Small intestine (tissue), 7 donors: ENCODE measurements at regions not wholly inside any gene's neighbourhood (a gene's known extent, or its start where the extent isn't known, plus 50 kb on each side); places are given as distances from the start of the nearest gene placed in this dataset.

Experiments used
- DNase-seq, 2 donors: peaks; one replicate each; pipeline versions ENCODE4 v3.0.0 to v3.0.0-alpha.2; 2013
- FAIRE-seq: peaks from 2 replicates; lab custom pipeline; 2012; peaks lifted over from hg19 to GRCh38; lab: Jason Lieb, UNC
- H3K27ac ChIP-seq, 3 donors: one replicate each; pipeline ENCODE4 v1.5.1; 2013; ENCODE audit warnings: low read length in 2 of 3, mild to moderate bottlenecking in 2 of 3, control low read depth in 1 of 3, inconsistent platforms in 1 of 3, low read depth in 1 of 3, moderate library complexity in 1 of 3
- H3K27me3 ChIP-seq, 3 donors: one replicate each; pipeline ENCODE4 v1.6.1; 2013; ENCODE audit warnings: low read length in 3 of 3, inconsistent platforms in 1 of 3; ENCODE audit not compliant: control insufficient read depth in 3 of 3, insufficient read depth in 3 of 3
- H3K36me3 ChIP-seq, 3 donors: one replicate each; pipeline ENCODE4 v1.6.1; 2013; ENCODE audit warnings: low read length in 3 of 3, inconsistent platforms in 1 of 3, low read depth in 1 of 3, mild to moderate bottlenecking in 1 of 3, moderate library complexity in 1 of 3; ENCODE audit not compliant: control insufficient read depth in 3 of 3, insufficient read depth in 2 of 3
- H3K4me1 ChIP-seq, 3 donors: one replicate each; pipeline ENCODE4 v1.6.1; 2013; ENCODE audit warnings: low read length in 2 of 3, inconsistent platforms in 1 of 3, low read depth in 1 of 3, mild to moderate bottlenecking in 1 of 3, moderate library complexity in 1 of 3; ENCODE audit not compliant: control insufficient read depth in 3 of 3, insufficient read depth in 2 of 3
- H3K4me3 ChIP-seq, 3 donors: one replicate each; pipeline ENCODE4 v1.5.1; 2013; ENCODE audit warnings: low read length in 3 of 3, control low read depth in 1 of 3, inconsistent platforms in 1 of 3, low read depth in 1 of 3, mild to moderate bottlenecking in 1 of 3, moderate library complexity in 1 of 3
- H3K9me3 ChIP-seq, 2 donors: one replicate each; pipeline ENCODE4 v1.6.1; 2013; ENCODE audit warnings: low read depth in 1 of 2, low read length in 1 of 2; ENCODE audit not compliant: control insufficient read depth in 2 of 2, insufficient read depth in 1 of 2
- WGBS, 3 donors: extraction: QIAGEN DNeasy Blood & Tissue Kit; methylation state at CpG; one replicate each; pipeline ENCODE4 v1.1.7; 2013; 5-methylcytosine and 5-hydroxymethylcytosine counted together
- donor health status: healthy with polysubstance abuse.
- donor health status: control.
- donor health status: control.
- donor health status: Bipolar disorder and iron deficiency.
- donor health status: healthy.

DNA sequence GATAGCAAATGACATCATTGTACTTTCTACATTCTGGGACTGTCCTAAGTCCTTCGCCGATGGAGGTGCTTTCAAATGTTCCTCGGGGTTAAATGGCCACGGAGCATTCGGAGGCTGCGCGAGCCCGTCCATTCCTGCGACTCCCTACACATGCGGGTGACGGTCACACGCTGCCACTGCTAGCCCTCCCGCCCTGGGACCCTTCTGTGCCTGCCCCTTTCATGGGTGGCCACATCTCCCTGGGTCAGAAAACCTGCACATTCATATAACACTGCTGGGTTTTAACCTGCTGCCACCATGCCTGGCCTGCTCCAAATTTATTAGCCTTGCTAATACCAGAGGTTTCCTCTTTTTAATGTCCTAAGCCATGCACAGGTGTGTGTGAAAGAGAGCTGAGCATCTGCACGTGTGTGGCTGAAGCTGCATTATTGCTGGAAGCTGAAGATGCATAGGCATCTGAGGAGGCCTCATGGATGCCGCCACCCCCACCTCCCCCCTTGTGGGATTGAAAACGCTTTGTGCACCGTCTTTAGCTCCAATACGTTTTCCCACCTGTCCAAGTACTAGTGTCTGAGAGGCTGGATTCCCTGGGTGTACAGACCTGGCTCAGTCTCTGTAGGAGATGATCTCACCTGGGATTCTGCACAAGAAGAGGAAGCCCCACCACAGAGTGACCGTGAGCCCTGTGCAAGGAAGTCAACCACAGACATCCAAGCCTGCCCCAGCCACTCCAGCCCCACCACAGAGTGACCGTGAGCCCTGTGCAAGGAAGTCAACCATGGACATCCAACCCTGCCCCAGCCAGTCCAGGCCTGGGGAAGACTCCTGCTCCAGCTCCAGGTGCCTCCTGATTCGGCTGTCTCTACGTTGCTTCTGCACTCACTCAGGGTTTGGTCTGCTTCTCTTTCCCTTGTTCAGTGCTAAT, 626.4 kb downstream of the BRD1 start:
- 82 to 88% (median 84%) methylated on average over 22 of the region's 22 CpGs for WGBS, 3 donors
- DNase-seq (no peak), FAIRE-seq (no peak)
- Histone ChIP-seq H3K4me1 (no peaks in the 10 kb centered on the region), H3K27me3 (no peaks in the 10 kb centered on the region), H3K4me3 (no peak overlapping the region), H3K9me3 (no peaks in the 10 kb centered on the region), H3K27ac (no peak overlapping the region), H3K36me3 (no peaks in the 10 kb centered on the region)

DNA sequence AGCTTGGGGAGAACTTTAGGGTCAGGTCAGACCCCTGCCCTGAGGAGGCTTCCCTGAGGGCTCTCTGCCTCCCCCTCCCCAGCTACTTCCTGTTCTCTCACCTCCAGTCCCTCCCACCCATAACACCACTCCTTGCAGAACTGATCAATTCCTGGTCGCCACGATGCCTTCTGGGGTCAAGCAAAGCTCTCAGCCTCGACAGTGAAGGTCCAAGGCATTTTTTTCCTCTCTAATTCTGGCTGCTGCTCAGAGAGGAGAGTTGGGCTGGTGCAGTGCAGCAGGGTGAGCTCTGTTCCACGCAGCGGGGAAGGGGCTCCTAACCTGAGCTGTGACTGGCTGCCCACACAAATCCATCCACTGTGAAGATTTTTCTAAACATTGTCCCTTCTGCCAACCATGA, 628.4 kb downstream of the BRD1 start:
- DNase-seq (no peak), FAIRE-seq (no peak)
- no peak overlapping the region for H3K27ac ChIP-seq
- H3K4me3 ChIP-seq = no peak overlapping the region
- WGBS, 3 donors = 67 to 81% (median 67%) methylated on average over 5 of the region's 5 CpGs
- no peaks in the 10 kb centered on the region for H3K9me3 ChIP-seq
- H3K4me1 ChIP-seq = no peaks in the 10 kb centered on the region
- H3K27me3 ChIP-seq = no peaks in the 10 kb centered on the region
- no peaks in the 10 kb centered on the region for H3K36me3 ChIP-seq

DNA sequence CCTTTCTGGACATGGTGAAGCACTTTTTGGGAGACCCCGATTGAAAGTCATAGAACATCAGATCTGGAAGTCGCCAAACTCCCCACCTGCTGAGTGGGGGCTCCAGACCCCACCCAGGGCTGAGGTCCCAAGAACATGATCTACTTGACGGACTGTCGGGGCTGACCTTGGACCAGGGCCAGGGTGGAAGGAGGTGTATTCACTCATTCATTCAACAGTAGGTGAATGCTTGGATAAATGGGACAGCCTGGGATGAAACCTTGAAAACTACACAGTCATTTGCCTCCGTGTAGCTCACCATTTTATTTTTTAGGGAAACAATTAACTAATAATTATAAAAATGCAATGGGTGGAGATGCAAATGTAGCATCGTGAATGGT, 629.0 kb downstream of the BRD1 start:
- FAIRE-seq = no peak
- H3K9me3 ChIP-seq = no peaks in the 10 kb centered on the region

DNA sequence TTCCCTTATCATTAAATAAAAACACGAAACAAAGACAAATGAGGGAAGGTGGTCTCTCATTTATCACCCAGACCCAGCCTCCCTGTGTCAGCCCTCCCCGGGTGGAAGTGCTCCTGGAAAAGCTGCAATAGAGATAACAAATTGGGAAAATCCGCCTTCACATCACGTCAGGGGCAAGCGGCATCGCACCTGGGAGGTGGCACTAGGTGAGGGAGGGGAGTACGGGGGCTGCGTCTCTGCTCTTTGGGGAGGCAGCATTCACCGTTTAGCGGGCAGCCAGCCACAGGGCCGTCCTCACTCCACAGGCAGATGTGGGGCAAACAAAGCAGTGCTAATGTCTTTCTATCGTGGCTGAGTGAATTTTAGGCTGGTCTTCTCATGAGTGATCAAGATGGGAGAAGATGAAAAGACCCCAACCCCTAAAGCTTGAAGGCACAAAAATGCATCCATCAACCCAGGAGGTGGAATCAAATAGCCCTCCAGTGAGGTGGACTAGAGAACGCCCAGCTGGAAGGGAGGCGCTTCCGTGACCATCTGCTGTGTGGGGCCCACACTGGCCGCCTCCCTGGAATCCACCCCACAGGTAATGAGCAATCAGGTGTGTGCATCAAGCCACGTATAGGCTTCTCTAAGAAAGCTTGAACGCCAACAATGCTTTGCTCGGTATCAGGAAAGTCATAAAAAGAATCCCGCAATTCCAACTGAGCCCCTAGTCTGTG, 629.5 kb downstream of the BRD1 start:
- FAIRE-seq = no peak
- Histone ChIP-seq H3K36me3 (no peaks in the 10 kb centered on the region), H3K9me3 (no peaks in the 10 kb centered on the region), H3K4me1 (no peaks in the 10 kb centered on the region), H3K4me3 (no peak overlapping the region), H3K27ac (no peak overlapping the region), H3K27me3 (no peaks in the 10 kb centered on the region)
- WGBS, 3 donors = 52 to 59% (median 57%) methylated on average over 20 of the region's 20 CpGs
- no peak for DNase-seq

More for the DNA sequence above, 629.0 kb downstream of the BRD1 start:
- Histone ChIP-seq H3K4me1 (no peaks in the 10 kb centered on the region), H3K27ac (no peak overlapping the region), H3K27me3 (no peaks in the 10 kb centered on the region), H3K4me3 (no peak overlapping the region), H3K36me3 (no peaks in the 10 kb centered on the region)
- WGBS, 3 donors = 74 to 85% (median 79%) methylated on average over 6 of the region's 6 CpGs
- no peak for DNase-seq

DNA sequence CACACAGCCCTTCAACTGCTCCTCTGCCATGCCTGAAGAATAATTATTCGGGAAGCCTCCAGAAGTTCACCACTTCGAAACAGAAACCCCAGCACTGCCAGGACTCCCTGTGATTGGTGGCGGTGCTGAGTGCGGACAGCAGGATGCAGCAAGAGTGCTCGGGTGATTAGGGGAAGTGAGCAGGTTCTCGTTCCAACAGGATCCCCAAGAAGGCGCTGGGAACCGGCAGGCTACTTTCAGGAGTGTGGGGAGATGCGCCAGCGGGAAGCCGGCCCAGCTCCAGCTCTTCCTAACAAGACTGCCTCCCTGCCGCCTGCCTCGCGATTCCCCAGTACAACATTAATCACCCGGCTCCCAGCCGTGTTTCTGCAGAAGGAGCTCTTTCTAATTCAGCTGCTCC, 630.2 kb downstream of the BRD1 start:
- no peaks in the 10 kb centered on the region for H3K36me3 ChIP-seq
- no peaks in the 10 kb centered on the region for H3K9me3 ChIP-seq
- H3K4me3 ChIP-seq = no peak overlapping the region
- no peaks in the 10 kb centered on the region for H3K4me1 ChIP-seq
- H3K27ac ChIP-seq = no peak overlapping the region
- FAIRE-seq = no peak
- DNase-seq = no peak
- no peaks in the 10 kb centered on the region for H3K27me3 ChIP-seq
- WGBS, 3 donors = 6 to 11% (median 9%) methylated on average over 16 of the region's 16 CpGs

DNA sequence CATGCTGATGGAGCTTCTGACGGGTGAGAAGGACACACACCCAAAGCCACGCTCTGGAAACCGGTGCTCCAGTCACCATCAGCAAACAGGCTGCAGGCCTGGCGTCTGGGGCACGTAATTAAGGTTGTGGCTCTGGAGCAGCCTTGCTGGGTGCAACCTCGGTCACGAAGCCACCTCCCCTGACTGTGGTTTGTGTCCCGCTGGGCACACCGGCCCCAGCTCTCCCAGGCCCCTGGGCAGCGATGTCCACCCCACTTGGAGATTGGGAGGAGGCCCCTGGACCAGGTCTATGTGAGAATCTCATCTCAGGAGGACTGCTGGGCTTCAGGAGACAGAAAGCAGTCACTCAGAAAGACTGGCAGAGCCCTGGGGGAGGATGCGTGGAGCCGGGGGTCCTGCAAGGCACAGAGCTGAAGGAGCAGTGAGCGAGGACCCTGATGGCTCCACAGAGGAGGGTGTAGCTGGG, 631.6 kb downstream of the BRD1 start:
- FAIRE-seq = no peak
- Histone ChIP-seq H3K27ac (no peak overlapping the region), H3K4me3 (no peak overlapping the region), H3K4me1 (no peaks in the 10 kb centered on the region), H3K9me3 (no peaks in the 10 kb centered on the region), H3K36me3 (no peaks in the 10 kb centered on the region), H3K27me3 (peaks cover 0 to 2% (median 0%) of the 10 kb centered on the region in 3 donors)
- DNase-seq = no peak
- WGBS, 3 donors = 70 to 87% (median 78%) methylated on average over 12 to 13 of the region's 13 CpGs

DNA sequence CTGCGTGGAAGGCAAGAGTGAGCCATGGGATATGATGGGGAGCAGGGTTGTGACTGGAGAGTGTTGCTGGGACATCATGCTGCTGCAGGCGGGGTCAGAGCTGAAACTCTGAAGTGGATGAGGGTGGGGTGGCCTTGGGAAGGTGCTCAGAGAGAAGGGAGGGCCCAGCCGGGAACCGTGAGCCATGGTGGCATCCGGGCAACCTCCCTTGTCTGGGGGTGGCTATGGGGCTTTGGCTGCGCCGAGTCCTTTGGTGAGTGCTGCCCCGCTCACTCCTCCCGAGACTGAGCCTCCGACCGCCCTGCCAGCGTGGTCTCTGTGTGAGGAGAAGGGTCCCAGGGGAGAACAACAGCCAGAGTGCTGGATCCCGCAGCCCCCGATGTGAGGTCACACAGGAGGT, 632.0 kb downstream of the BRD1 start:
- no peak for DNase-seq

DNA sequence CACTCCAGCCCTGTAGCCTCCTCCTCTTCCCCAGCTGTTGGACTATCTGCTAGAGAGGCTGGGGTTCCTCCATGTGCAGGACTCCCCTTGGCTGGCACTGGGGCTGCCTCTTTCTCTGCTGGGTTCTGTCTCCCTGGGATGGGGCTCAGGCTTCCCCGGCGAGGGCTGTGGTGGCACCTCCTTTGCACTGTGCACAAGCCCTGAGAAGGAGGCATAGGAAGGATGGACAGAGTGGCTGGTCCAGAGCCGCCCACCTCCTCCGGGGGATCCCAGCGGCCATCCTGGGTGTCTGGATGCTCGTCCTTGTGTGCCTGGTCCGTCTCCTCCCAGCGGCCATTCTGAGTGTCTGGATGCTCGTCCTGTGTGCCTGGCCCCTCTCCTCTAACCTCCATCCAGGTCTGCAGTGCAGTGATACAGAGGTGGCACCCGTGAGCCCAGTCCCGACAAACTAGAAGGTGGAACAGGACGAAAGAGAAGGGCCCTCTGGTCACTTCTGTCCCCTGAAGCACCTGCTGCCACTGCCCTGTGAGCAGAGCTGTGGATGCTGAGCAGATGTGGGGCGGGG, 633.7 kb downstream of the BRD1 start:
- H3K9me3 ChIP-seq = no peaks in the 10 kb centered on the region
- no peak overlapping the region for H3K4me3 ChIP-seq
- no peaks in the 10 kb centered on the region for H3K4me1 ChIP-seq
- no peak for DNase-seq
- H3K27me3 ChIP-seq = peaks cover 0 to 2% (median 0%) of the 10 kb centered on the region in 3 donors
- no peaks in the 10 kb centered on the region for H3K36me3 ChIP-seq
- WGBS, 3 donors = 75 to 83% (median 77%) methylated on average over 13 of the region's 13 CpGs
- H3K27ac ChIP-seq = no peak overlapping the region
- no peak for FAIRE-seq

More for the DNA sequence above, 632.0 kb downstream of the BRD1 start:
- Histone ChIP-seq H3K9me3 (no peaks in the 10 kb centered on the region), H3K27ac (no peak overlapping the region), H3K27me3 (peaks cover 0 to 2% (median 0%) of the 10 kb centered on the region in 3 donors), H3K36me3 (no peaks in the 10 kb centered on the region), H3K4me3 (no peak overlapping the region), H3K4me1 (no peaks in the 10 kb centered on the region)
- 79 to 82% (median 80%) methylated on average over 7 to 14 of the region's 14 CpGs for WGBS, 3 donors
- FAIRE-seq = no peak
